CD4-positive, alpha-beta T cell treated with Interferon alpha-2 for 1 hour (primary cell): ENCODE measurements at regions not wholly inside any gene's neighbourhood (a gene's known extent, or its start where the extent isn't known, plus 50 kb on each side); places are given as distances from the start of the nearest gene placed in this dataset.

Source experiments
- DNase-seq, 2 donors: peaks; one replicate each; pipeline ENCODE4 v3.0.0-alpha.2; 2020 to 2022

GRCh38 chr4:74615411-74615810, 170.5 kb downstream of the AREG start:
- no peak for DNase-seq

GRCh38 chr4:74618166-74618565, 173.2 kb downstream of the AREG start:
- DNase-seq = no peak

- no peak for DNase-seq
These were observed 173.7 kb downstream of the AREG start for GRCh38 chr4:74618659-74619058.

- no peak for DNase-seq
These were observed 174.2 kb downstream of the BTC start for GRCh38 chr4:74619931-74620702.

- no peak for DNase-seq
These were observed 172.7 kb downstream of the BTC start for GRCh38 chr4:74621616-74622015.

- peak; percentile 10 to 42 for DNase-seq
These were observed 171.3 kb downstream of the BTC start for GRCh38 chr4:74623041-74623440.

GRCh38 chr4:74624351-74625151, 169.8 kb downstream of the BTC start:
- DNase-seq = peak in 1 of 2 donors; percentile 11

DNA sequence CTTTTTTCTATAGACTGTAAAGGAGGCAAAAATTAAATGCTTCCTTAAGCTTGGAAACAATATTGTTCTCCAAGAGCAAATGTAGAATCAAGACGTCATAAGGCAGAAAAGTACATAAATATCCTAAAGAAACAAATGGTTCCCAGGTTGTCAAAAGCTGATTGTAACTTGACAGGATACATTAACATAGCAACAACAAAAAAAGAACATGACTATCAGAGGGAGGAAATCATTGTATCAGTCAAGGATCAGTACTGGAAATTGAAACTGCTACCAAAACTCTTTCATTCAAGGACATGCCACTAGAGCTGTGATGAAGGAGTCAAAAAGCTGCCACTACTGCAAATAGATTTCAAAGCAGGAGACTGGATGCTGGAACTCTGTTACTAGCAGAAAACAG, 168.3 kb downstream of the BTC start:
- no peak for DNase-seq

DNA sequence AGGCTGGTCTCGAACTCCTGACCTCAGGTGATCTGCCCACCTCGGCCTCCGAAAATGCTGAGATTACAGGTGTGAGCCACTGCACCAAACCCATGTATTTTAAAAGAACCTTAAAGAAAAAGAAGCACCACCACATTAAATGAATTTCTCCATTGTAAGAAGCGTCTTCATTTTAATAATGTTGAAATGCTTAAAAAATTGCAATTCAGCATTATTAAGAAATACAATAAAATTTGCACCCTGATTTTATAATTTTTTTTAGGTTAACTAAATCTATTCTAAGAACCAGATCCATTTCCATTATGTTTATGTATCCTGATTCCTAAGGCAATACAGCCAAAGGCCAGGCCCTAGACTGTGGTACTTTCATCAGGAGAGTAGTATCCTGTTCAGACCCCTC, 167.2 kb downstream of the BTC start:
- no peak for DNase-seq

- DNase-seq = no peak
These were observed 166.8 kb downstream of the BTC start for GRCh38 chr4:74627504-74627903.

GRCh38 chr4:74628852-74629620, 165.3 kb downstream of the BTC start:
- DNase-seq = peak; percentile 13 to 15

DNA sequence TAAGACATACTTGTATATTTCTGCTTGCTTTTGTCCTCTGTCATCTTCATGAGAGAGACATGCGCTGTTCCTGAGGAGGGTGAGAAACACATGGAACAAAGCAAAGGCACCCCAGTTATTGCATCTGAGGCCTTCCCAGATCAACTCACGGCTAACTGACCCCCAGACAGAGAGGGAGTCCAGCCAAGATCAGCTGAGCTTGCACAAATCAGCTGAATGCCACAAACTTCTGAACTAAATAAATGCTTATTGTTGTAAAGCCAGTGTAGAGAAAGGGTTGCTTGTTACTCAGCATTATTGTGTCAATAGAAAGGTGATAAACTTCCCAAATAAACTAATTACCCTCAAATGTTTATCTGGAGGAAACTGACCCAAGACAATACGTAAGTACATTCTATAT, 163.8 kb downstream of the BTC start:
- DNase-seq = no peak

- no peak for DNase-seq
These were observed 163.0 kb downstream of the BTC start for GRCh38 chr4:74631338-74631737.

DNA sequence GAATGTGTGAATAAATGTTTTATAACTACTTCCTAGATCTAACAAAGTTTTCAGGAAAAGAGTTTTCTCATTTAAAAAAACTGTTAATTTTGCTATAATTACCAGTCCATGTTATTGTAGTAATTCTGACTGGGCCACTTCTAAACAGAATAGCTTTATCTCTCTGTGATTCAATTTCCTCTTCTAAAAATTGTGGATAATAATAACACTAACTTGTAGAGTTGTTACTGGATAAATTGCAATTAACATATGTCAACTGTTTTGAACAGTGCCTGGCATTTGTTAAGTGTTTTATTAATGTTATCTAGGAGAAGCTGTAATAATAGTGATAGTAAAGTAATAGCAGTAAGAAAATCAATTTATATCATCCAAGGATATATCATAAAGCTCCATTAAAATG, 162.3 kb downstream of the BTC start:
- DNase-seq = no peak

DNA sequence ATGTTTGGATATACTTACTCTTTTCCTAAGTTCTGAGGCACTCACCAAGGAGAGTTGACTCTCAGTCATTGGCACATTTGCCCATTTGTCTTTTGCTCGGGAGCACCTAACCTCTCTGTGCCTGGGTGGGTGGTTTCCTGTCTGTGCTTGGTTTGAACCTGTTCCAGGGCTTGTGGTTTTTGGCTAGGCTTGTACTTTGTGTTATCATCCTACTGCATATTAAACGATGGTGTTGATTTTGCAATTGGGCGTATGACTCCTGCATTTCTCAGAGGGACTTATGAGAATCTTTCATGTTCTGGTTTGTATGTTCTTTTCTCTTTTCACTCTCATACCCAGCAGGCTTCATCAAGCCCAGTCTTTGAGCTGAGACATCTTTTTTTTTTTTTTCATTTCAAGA, 161.7 kb downstream of the BTC start:
- peak; percentile 9 to 36 for DNase-seq

DNA sequence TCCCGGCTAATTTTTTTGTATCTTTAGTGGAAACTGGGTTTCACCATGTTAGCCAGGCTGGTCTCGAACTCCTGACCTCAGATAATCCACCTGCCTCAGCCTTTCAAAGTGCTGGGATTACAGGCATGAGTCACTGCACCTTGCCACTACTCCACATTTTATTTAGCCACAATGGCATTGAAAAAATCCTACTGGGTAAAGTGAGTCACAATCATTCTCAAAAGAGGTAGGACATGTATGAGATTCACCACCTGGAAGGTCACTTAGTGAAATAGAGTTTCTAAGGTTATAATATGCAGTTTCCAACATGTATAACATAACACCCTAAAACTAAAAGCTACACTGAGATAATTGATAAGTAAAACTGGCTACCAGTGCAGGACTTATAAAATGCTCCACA, 159.2 kb downstream of the BTC start:
- DNase-seq = no peak

GRCh38 chr4:74635490-74636123, 158.7 kb downstream of the BTC start:
- DNase-seq = no peak

- DNase-seq = no peak
These were observed 156.3 kb downstream of the BTC start for GRCh38 chr4:74638001-74638400.

DNA sequence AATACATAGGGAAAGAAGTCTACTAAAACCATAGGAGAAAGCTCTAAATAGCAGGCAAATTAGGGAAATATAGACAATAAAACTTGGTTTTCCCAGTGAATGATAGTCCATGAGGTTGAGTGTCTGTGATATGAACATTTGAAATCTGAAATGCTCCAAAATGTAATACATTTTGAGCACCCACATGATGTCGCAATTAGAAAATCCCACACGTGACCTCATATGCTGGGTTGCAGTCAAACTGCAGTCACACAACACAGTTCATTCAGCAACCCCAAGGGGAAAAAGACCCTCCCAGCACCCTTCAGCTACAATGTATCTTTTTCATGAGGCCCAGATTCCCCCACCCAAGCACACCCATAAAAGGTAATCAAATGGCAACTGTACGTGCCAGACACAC, 155.6 kb downstream of the BTC start:
- no peak for DNase-seq

- DNase-seq = no peak
These were observed 154.0 kb downstream of the BTC start for GRCh38 chr4:74640111-74640903.

DNA sequence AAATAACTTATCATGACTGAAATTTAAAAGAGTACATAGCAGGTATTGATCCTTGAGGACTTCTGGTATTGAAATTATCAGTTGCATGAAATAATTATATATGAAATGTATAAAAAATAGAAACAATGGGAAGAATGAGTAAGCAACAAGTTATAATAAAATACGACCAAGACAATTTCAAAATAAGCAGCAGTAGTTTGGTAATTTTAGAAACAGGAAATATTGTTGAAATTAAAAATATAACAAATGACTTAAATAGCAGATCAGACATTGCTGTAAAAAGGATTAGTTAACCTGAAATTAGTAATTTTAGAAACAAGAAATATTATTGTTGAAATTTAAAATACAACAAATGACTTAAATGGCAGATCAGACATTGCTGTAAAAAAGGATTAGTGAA, 152.3 kb downstream of the BTC start:
- DNase-seq = no peak

DNA sequence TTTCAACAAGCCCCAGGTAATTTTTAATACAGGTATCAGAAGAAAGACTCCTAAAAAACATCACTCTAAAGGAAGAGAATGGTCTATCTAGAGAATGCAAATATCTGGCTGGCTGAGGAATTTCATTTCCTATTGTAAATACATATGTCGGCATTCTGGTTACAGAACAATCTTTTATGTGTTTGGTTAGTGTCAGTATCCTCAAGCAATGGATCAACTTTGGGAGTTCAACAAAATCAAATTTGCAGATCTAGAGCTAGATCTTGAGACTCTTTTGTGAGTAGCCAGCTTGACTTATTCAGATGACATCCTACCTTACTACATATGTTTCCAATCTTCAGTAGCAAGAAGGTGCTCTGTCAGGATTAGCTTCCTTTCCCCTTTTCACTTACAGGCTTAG, 145.1 kb downstream of the BTC start:
- DNase-seq = no peak
